GM12891 (cell line): ENCODE measurements at regions not wholly inside any gene's neighbourhood (a gene's known extent, or its start where the extent isn't known, plus 50 kb on each side); places are given as distances from the start of the nearest gene placed in this dataset.

Experiments
- PAX5 ChIP-seq: IDR thresholded peaks from 2 replicates; pipeline ENCODE4 v1.6.1; 2011; ENCODE audit warnings: low read length, moderate library complexity, mild to moderate bottlenecking; ENCODE audit not compliant: insufficient read depth, severe bottlenecking
- POLR2A ChIP-seq: IDR thresholded peaks from 2 replicates; pipeline ENCODE4 v1.6.1; 2011; ENCODE audit warnings: low read depth, low read length, control low read depth
- POLR2AphosphoS5 ChIP-seq: IDR thresholded peaks from 2 replicates; pipeline ENCODE4 v1.6.1; 2011; ENCODE audit warnings: low read depth, low read length, control low read depth
- POU2F2 ChIP-seq: IDR thresholded peaks from 2 replicates; pipeline ENCODE4 v1.6.1; 2011; ENCODE audit warnings: low read depth, mild to moderate bottlenecking, control low read depth, low read length, moderate library complexity
- SPI1 ChIP-seq: IDR thresholded peaks from 2 replicates; pipeline ENCODE4 v1.6.1; 2011; ENCODE audit warnings: low read depth, low read length, control low read depth
- TAF1 ChIP-seq: IDR thresholded peaks from 2 replicates; pipeline ENCODE4 v1.6.1; 2011; ENCODE audit warnings: low read depth, low read length, control low read depth

GRCh38 chr6:94289131-94289530, 869.8 kb upstream of the EPHA7 start:
- no peak for TF ChIP-seq POLR2AphosphoS5
- TF ChIP-seq SPI1: no peak
- TF ChIP-seq TAF1: no peak
- TF ChIP-seq POLR2A: no peak
- TF ChIP-seq POU2F2: no peak
- no peak for TF ChIP-seq PAX5
